ENCODE measurements at regions not wholly inside any gene's neighbourhood (a gene's known extent, or its start where the extent isn't known, plus 50 kb on each side); places are given as distances from the start of the nearest gene placed in this dataset.

GRCh38 chr9:14437354-14438231 lies 123.7 kb upstream of the NFIB start:
- H3K27me3 ChIP-seq (ENCODE audit: insufficient read depth, low read length, poor library complexity, severe bottlenecking): no peaks in the 10 kb centered on the region
- no peaks in the 10 kb centered on the region for H3K4me1 ChIP-seq (ENCODE audit: insufficient read depth, low read length)
- no peak overlapping the region for H3K4me3 ChIP-seq (ENCODE audit: low read length)
- H3K27me3 Mint-ChIP-seq: no peaks in the 10 kb centered on the region
- H3K4me1 Mint-ChIP-seq: no peaks in the 10 kb centered on the region
- H3K9me3 ChIP-seq (ENCODE audit: low read length): no peaks in the 10 kb centered on the region
- no peak overlapping the region for H3K27ac Mint-ChIP-seq
- peaks cover 0 to 3% (median 0%) of the 10 kb centered on the region in 5 donors for H3K9me3 Mint-ChIP-seq
- DNase-seq: no peak
- no peaks in the 10 kb centered on the region for H3K36me3 ChIP-seq (ENCODE audit: insufficient read depth, low read length)
- POLR2A ChIA-PET: no interaction called here
- H3K27ac ChIP-seq (ENCODE audit: low read depth, low read length): no peak overlapping the region
- H3K4me3 Mint-ChIP-seq: no peak overlapping the region
- H3K36me3 Mint-ChIP-seq: no peaks in the 10 kb centered on the region
- CTCF ChIA-PET: no interaction called here

GRCh38 chr9:14435871-14436270 lies 121.9 kb upstream of the NFIB start:
- H3K4me1 ChIP-seq (ENCODE audit: insufficient read depth, low read length): no peaks in the 10 kb centered on the region
- ChIA-PET CTCF (no interaction called here), POLR2A (no interaction called here)
- Mint-ChIP-seq H3K36me3 (no peaks in the 10 kb centered on the region), H3K27ac (no peak overlapping the region), H3K4me1 (no peaks in the 10 kb centered on the region), H3K4me3 (no peak overlapping the region), H3K27me3 (no peaks in the 10 kb centered on the region), H3K9me3 (peaks cover 0 to 3% (median 0%) of the 10 kb centered on the region in 5 donors)
- H3K27ac ChIP-seq (ENCODE audit: low read depth, low read length): no peak overlapping the region
- H3K36me3 ChIP-seq (ENCODE audit: insufficient read depth, low read length): no peaks in the 10 kb centered on the region
- no peaks in the 10 kb centered on the region for H3K9me3 ChIP-seq (ENCODE audit: low read length)
- no peak for DNase-seq
- H3K4me3 ChIP-seq (ENCODE audit: low read length): no peak overlapping the region
- no peaks in the 10 kb centered on the region for H3K27me3 ChIP-seq (ENCODE audit: insufficient read depth, low read length, poor library complexity, severe bottlenecking)

- peaks cover 0 to 3% (median 0%) of the 10 kb centered on the region in 5 donors for H3K9me3 Mint-ChIP-seq
- no peaks in the 10 kb centered on the region for H3K27me3 ChIP-seq (ENCODE audit: insufficient read depth, low read length, poor library complexity, severe bottlenecking)
- ChIA-PET CTCF (no interaction called here), POLR2A (no interaction called here)
- H3K4me3 Mint-ChIP-seq: no peak overlapping the region
- H3K4me1 ChIP-seq (ENCODE audit: insufficient read depth, low read length): no peaks in the 10 kb centered on the region
- no peak overlapping the region for H3K27ac Mint-ChIP-seq
- H3K4me3 ChIP-seq (ENCODE audit: low read length): no peak overlapping the region
- H3K27ac ChIP-seq (ENCODE audit: low read depth, low read length): no peak overlapping the region
- no peaks in the 10 kb centered on the region for H3K4me1 Mint-ChIP-seq
- H3K36me3 ChIP-seq (ENCODE audit: insufficient read depth, low read length): no peaks in the 10 kb centered on the region
- H3K36me3 Mint-ChIP-seq: no peaks in the 10 kb centered on the region
- DNase-seq: no peak
- no peaks in the 10 kb centered on the region for H3K9me3 ChIP-seq (ENCODE audit: low read length)
- H3K27me3 Mint-ChIP-seq: no peaks in the 10 kb centered on the region
Observed at GRCh38 chr9:14434971-14435718, 121.2 kb upstream of the NFIB start.

- no peak for DNase-seq
- Histone ChIP-seq H3K27ac (ENCODE audit: low read depth, low read length) (no peak overlapping the region), H3K4me1 (ENCODE audit: insufficient read depth, low read length) (no peaks in the 10 kb centered on the region), H3K36me3 (ENCODE audit: insufficient read depth, low read length) (no peaks in the 10 kb centered on the region), H3K4me3 (ENCODE audit: low read length) (no peak overlapping the region), H3K27me3 (ENCODE audit: insufficient read depth, low read length, poor library complexity, severe bottlenecking) (no peaks in the 10 kb centered on the region), H3K9me3 (ENCODE audit: low read length) (no peaks in the 10 kb centered on the region)
- H3K36me3 Mint-ChIP-seq: no peaks in the 10 kb centered on the region
- H3K27me3 Mint-ChIP-seq: no peaks in the 10 kb centered on the region
- ChIA-PET CTCF (no interaction called here), POLR2A (no interaction called here)
- H3K4me3 Mint-ChIP-seq: no peak overlapping the region
- H3K9me3 Mint-ChIP-seq: peaks cover 0 to 3% (median 0%) of the 10 kb centered on the region in 5 donors
- H3K4me1 Mint-ChIP-seq: no peaks in the 10 kb centered on the region
- no peak overlapping the region for H3K27ac Mint-ChIP-seq
Observed at GRCh38 chr9:14434158-14434504, 120.2 kb upstream of the NFIB start.

- DNase-seq: no peak
- H3K4me3 ChIP-seq (ENCODE audit: low read length): no peak overlapping the region
- no peaks in the 10 kb centered on the region for H3K27me3 ChIP-seq (ENCODE audit: insufficient read depth, low read length, poor library complexity, severe bottlenecking)
- Mint-ChIP-seq H3K27ac (no peak overlapping the region), H3K27me3 (peaks cover 0 to 4% of the 10 kb centered on the region in 2 donors), H3K9me3 (peaks cover 0 to 3% (median 0%) of the 10 kb centered on the region in 5 donors), H3K4me3 (peak overlapping the region in 1 of 7 donors; percentile 25), H3K36me3 (no peaks in the 10 kb centered on the region), H3K4me1 (peaks cover 0 to 4% (median 3%) of the 10 kb centered on the region in 3 donors)
- H3K36me3 ChIP-seq (ENCODE audit: insufficient read depth, low read length): no peaks in the 10 kb centered on the region
- H3K27ac ChIP-seq (ENCODE audit: low read depth, low read length): no peak overlapping the region
- ChIA-PET POLR2A (no interaction called here), CTCF (no interaction called here)
- no peaks in the 10 kb centered on the region for H3K9me3 ChIP-seq (ENCODE audit: low read length)
- no peaks in the 10 kb centered on the region for H3K4me1 ChIP-seq (ENCODE audit: insufficient read depth, low read length)
Observed at GRCh38 chr9:14433351-14434157, 119.6 kb upstream of the NFIB start.

GRCh38 chr9:14432666-14433350 lies 118.9 kb upstream of the NFIB start:
- DNase-seq: no peak
- Mint-ChIP-seq H3K36me3 (no peaks in the 10 kb centered on the region), H3K4me3 (no peak overlapping the region), H3K4me1 (peaks cover 0 to 8% (median 4%) of the 10 kb centered on the region in 3 donors), H3K9me3 (peaks cover 0 to 2% (median 0%) of the 10 kb centered on the region in 5 donors), H3K27ac (no peak overlapping the region), H3K27me3 (peaks cover 0 to 4% of the 10 kb centered on the region in 2 donors)
- no peaks in the 10 kb centered on the region for H3K4me1 ChIP-seq (ENCODE audit: insufficient read depth, low read length)
- POLR2A ChIA-PET: no interaction called here
- CTCF ChIA-PET: no interaction called here
- H3K27ac ChIP-seq (ENCODE audit: low read depth, low read length): no peak overlapping the region
- no peaks in the 10 kb centered on the region for H3K9me3 ChIP-seq (ENCODE audit: low read length)
- H3K27me3 ChIP-seq (ENCODE audit: insufficient read depth, low read length, poor library complexity, severe bottlenecking): no peaks in the 10 kb centered on the region
- no peak overlapping the region for H3K4me3 ChIP-seq (ENCODE audit: low read length)
- no peaks in the 10 kb centered on the region for H3K36me3 ChIP-seq (ENCODE audit: insufficient read depth, low read length)

- ChIA-PET POLR2A (no interaction called here), CTCF (interaction anchor here (1.1 kb wide), 1 partner anchor 1001 kb away, joined by 3 read pairs; no protein-coding TSS in a partner anchor)
- Histone ChIP-seq H3K27me3 (ENCODE audit: insufficient read depth, low read length, poor library complexity, severe bottlenecking) (no peaks in the 10 kb centered on the region), H3K27ac (ENCODE audit: low read depth, low read length) (no peak overlapping the region), H3K4me3 (ENCODE audit: low read length) (no peak overlapping the region), H3K36me3 (ENCODE audit: insufficient read depth, low read length) (no peaks in the 10 kb centered on the region), H3K9me3 (ENCODE audit: low read length) (no peaks in the 10 kb centered on the region), H3K4me1 (ENCODE audit: insufficient read depth, low read length) (no peaks in the 10 kb centered on the region)
- DNase-seq: peak in 1 of 5 donors; percentile 10
- H3K27ac Mint-ChIP-seq: no peak overlapping the region
- H3K4me3 Mint-ChIP-seq: no peak overlapping the region
- no peaks in the 10 kb centered on the region for H3K36me3 Mint-ChIP-seq
- peaks cover 0 to 8% (median 4%) of the 10 kb centered on the region in 3 donors for H3K4me1 Mint-ChIP-seq
- H3K9me3 Mint-ChIP-seq: peaks cover 0 to 4% (median 0%) of the 10 kb centered on the region in 5 donors
- peaks cover 5 to 6% of the 10 kb centered on the region in 2 donors for H3K27me3 Mint-ChIP-seq
Observed at GRCh38 chr9:14428781-14429230, 114.9 kb upstream of the NFIB start.
